ENCODE measurements at regions not wholly inside any gene's neighbourhood (a gene's known extent, or its start where the extent isn't known, plus 50 kb on each side); places are given as distances from the start of the nearest gene placed in this dataset.

- Mint-ChIP-seq H3K36me3 (ENCODE audit: low read depth) (no peaks in the 10 kb centered on the region), H3K27ac (no peak overlapping the region; the same call in 1 of the 2 replicates), H3K4me3 (no peak overlapping the region), H3K27me3 (ENCODE audit: insufficient read depth, low read depth, poor library complexity) (no peaks in the 10 kb centered on the region), H3K4me1 (no peaks in the 10 kb centered on the region), H3K9me3 (0 out of 3 replicates have a peak, but pooled peaks cover 2% of the 10 kb centered on the region)
- ATAC-seq = no peak
- no peaks in the 10 kb centered on the region for H3K36me3 ChIP-seq (ENCODE audit: insufficient read depth)
- no peaks in the 10 kb centered on the region for H3K27me3 ChIP-seq (ENCODE audit: insufficient read depth)
- H2AFZ ChIP-seq = no peak overlapping the region
- H3K27ac ChIP-seq (ENCODE audit: low read depth) = no peak overlapping the region
- TF ChIP-seq EZH2 (IDR thresholded peaks at IDR 0.05; ENCODE audit: low read depth, unreplicated experiment) (no peak), ETS1 (IDR thresholded peaks at IDR 0.05) (no peak), CTCF (conservative IDR thresholded peaks at IDR 0.05; ENCODE audit: low read depth in 2 of 2) (no peak), POLR2AphosphoS5 (IDR thresholded peaks at IDR 0.05; ENCODE audit: low read depth) (no peak), ZNF114 (CRISPR knock-in tag; IDR thresholded peaks at IDR 0.05) (no peak), STAT1 (IDR thresholded peaks at IDR 0.05; ENCODE audit: unreplicated experiment) (no peak)
- no peaks in the 10 kb centered on the region for H3K79me2 ChIP-seq (replicated peaks; ENCODE audit: insufficient read depth)
- no peaks in the 10 kb centered on the region; the same call in 1 of the 2 replicates for H3K9me2 ChIP-seq (ENCODE audit: insufficient read depth)
- no peak for DNase-seq (ENCODE audit: low spot score)
- no peak overlapping the region for H3K4me3 ChIP-seq
- H4K20me1 ChIP-seq (replicated peaks; ENCODE audit: insufficient read depth) = no peaks in the 10 kb centered on the region
- no peaks in the 10 kb centered on the region for H3K4me1 ChIP-seq (ENCODE audit: insufficient read depth)
- H3K4me2 ChIP-seq = no peak overlapping the region
- H3F3A ChIP-seq (replicated peaks; ENCODE audit: low read depth) = no peaks in the 10 kb centered on the region
Observed at GRCh38 chr11:25659706-25660105, 672.2 kb upstream of the ANO3 start.

GRCh38 chr11:25667871-25668270, 664.1 kb upstream of the ANO3 start:
- Histone ChIP-seq H3K4me3 (no peak overlapping the region), H4K20me1 (replicated peaks; ENCODE audit: insufficient read depth) (no peaks in the 10 kb centered on the region), H3K79me2 (replicated peaks; ENCODE audit: insufficient read depth) (no peaks in the 10 kb centered on the region), H2AFZ (no peak overlapping the region), H3K4me2 (no peak overlapping the region), H3K27ac (ENCODE audit: low read depth) (no peak overlapping the region), H3K36me3 (ENCODE audit: insufficient read depth) (no peaks in the 10 kb centered on the region), H3K9me2 (ENCODE audit: insufficient read depth) (no peaks in the 10 kb centered on the region; the same call in 1 of the 2 replicates), H3K4me1 (ENCODE audit: insufficient read depth) (no peaks in the 10 kb centered on the region), H3K27me3 (ENCODE audit: insufficient read depth) (no peaks in the 10 kb centered on the region), H3F3A (replicated peaks; ENCODE audit: low read depth) (no peaks in the 10 kb centered on the region)
- H3K36me3 Mint-ChIP-seq (ENCODE audit: low read depth) = no peaks in the 10 kb centered on the region
- no peak overlapping the region for H3K4me3 Mint-ChIP-seq
- no peaks in the 10 kb centered on the region for H3K9me3 Mint-ChIP-seq
- H3K27ac Mint-ChIP-seq = no peak overlapping the region
- DNase-seq (ENCODE audit: low spot score) (no peak), ATAC-seq (no peak)
- peaks cover 6% of the 10 kb centered on the region; the same call in 1 of the 3 replicates for H3K4me1 Mint-ChIP-seq
- no peaks in the 10 kb centered on the region for H3K27me3 Mint-ChIP-seq (ENCODE audit: insufficient read depth, low read depth, poor library complexity)
- TF ChIP-seq NANOG (IDR thresholded peaks at IDR 0.05; ENCODE audit: borderline replicate concordance) = no peak
- no peak for TF ChIP-seq ZNF462 (CRISPR knock-in tag; IDR thresholded peaks at IDR 0.05)
- TF ChIP-seq POLR2AphosphoS5 (IDR thresholded peaks at IDR 0.05; ENCODE audit: low read depth) = no peak
- no peak for TF ChIP-seq ZNF331 (CRISPR knock-in tag; IDR thresholded peaks at IDR 0.05; ENCODE audit: low read depth)
- no peak for TF ChIP-seq CREB1 (CRISPR knock-in tag; IDR thresholded peaks at IDR 0.05; ENCODE audit: low read depth)
- no peak for TF ChIP-seq EZH2phosphoT487 (IDR thresholded peaks at IDR 0.05; ENCODE audit: unreplicated experiment)
- no peak for TF ChIP-seq EZH2 (IDR thresholded peaks at IDR 0.05; ENCODE audit: low read depth, unreplicated experiment)
- no peak for TF ChIP-seq STAT1 (IDR thresholded peaks at IDR 0.05; ENCODE audit: unreplicated experiment)
- no peak for TF ChIP-seq CTCF (conservative IDR thresholded peaks at IDR 0.05; ENCODE audit: low read depth in 2 of 2)

Data from GM23338 (cell line).